H9 (cell line): ENCODE measurements at regions not wholly inside any gene's neighbourhood (a gene's known extent, or its start where the extent isn't known, plus 50 kb on each side); places are given as distances from the start of the nearest gene placed in this dataset.

Experiments
- DNase-seq: peaks from one replicate; pipeline ENCODE4 v3.0.0-alpha.2; 2017
- H2AFZ ChIP-seq: one replicate; pipeline ENCODE4 v1.6.1; 2013; ENCODE audit warnings: mild to moderate bottlenecking, low read length, control low read depth, moderate library complexity
- H2AK5ac ChIP-seq: 2 replicates; pipeline ENCODE4 v1.6.1; 2013; ENCODE audit warnings: low read length, control low read depth, mixed read lengths; ENCODE audit not compliant: insufficient read length
- H2BK120ac ChIP-seq: one replicate; pipeline ENCODE4 v1.6.1; 2013; ENCODE audit warnings: low read depth, mild to moderate bottlenecking, low read length, control low read depth, inconsistent platforms; ENCODE audit not compliant: poor library complexity, severe bottlenecking
- H2BK12ac ChIP-seq: 2 replicates; pipeline ENCODE4 v1.6.1; 2013; ENCODE audit warnings: low read length, control low read depth, mixed read lengths, low read depth; ENCODE audit not compliant: insufficient read length
- H2BK15ac ChIP-seq: 2 replicates; pipeline ENCODE4 v1.6.1; 2013; ENCODE audit warnings: low read depth, low read length, control low read depth
- H2BK20ac ChIP-seq: one replicate; pipeline ENCODE4 v1.6.1; 2013; ENCODE audit warnings: low read depth, mild to moderate bottlenecking, low read length, control low read depth, inconsistent platforms; ENCODE audit not compliant: poor library complexity, severe bottlenecking
- H2BK5ac ChIP-seq: 2 replicates; pipeline ENCODE4 v1.6.1; 2013; ENCODE audit warnings: low read length, control low read depth, mixed read lengths; ENCODE audit not compliant: insufficient read length
- H3K14ac ChIP-seq: 2 replicates; pipeline ENCODE4 v1.6.1; 2013; ENCODE audit warnings: low read length, control low read depth; ENCODE audit not compliant: insufficient read depth
- H3K18ac ChIP-seq: 2 replicates; pipeline ENCODE4 v1.6.1; 2013; ENCODE audit warnings: low read depth, mild to moderate bottlenecking, mixed read lengths, low read length, control low read depth; ENCODE audit not compliant: insufficient read length
- H3K23ac ChIP-seq: 2 replicates; pipeline ENCODE4 v1.6.1; 2013; ENCODE audit warnings: low read length, control low read depth, mixed read lengths, low read depth; ENCODE audit not compliant: insufficient read length
- H3K23me2 ChIP-seq: 2 replicates; pipeline ENCODE4 v1.6.1; 2013; ENCODE audit warnings: low read depth, mild to moderate bottlenecking, mixed read lengths, low read length, control low read depth; ENCODE audit not compliant: insufficient read length, poor library complexity, severe bottlenecking
- H3K27ac ChIP-seq: 2 replicates; pipeline ENCODE4 v1.5.1; 2013; ENCODE audit warnings: low read length, control low read depth, mixed read lengths, low read depth; ENCODE audit not compliant: insufficient read length
- H3K27me3 ChIP-seq: 2 replicates; pipeline ENCODE4 v1.6.1; 2013; ENCODE audit warnings: low read length, control low read depth, inconsistent platforms; ENCODE audit not compliant: insufficient read depth
- H3K4ac ChIP-seq: 2 replicates; pipeline ENCODE4 v1.6.1; 2013; ENCODE audit warnings: low read depth, mild to moderate bottlenecking, control low read depth, inconsistent platforms, low read length, moderate library complexity
- H3K4me1 ChIP-seq: 2 replicates; pipeline ENCODE4 v1.6.1; 2013; ENCODE audit warnings: low read length, control low read depth, inconsistent platforms; ENCODE audit not compliant: insufficient read depth
- H3K4me2 ChIP-seq: 2 replicates; pipeline ENCODE4 v1.6.1; 2013; ENCODE audit warnings: low read length, control low read depth, mixed read lengths; ENCODE audit not compliant: insufficient read length, insufficient read depth
- H3K56ac ChIP-seq: 2 replicates; pipeline ENCODE4 v1.6.1; 2013; ENCODE audit warnings: low read depth, mild to moderate bottlenecking, mixed read lengths, low read length, control low read depth; ENCODE audit not compliant: insufficient read length
- H3K79me1 ChIP-seq: 2 replicates; pipeline ENCODE4 v1.6.1; 2013; ENCODE audit warnings: low read depth, mild to moderate bottlenecking, moderate library complexity, low read length, control low read depth, inconsistent platforms; ENCODE audit not compliant: insufficient read depth, poor library complexity, severe bottlenecking
- H3K79me2 ChIP-seq: 2 replicates; pipeline ENCODE4 v1.6.1; 2013; ENCODE audit warnings: low read length, control low read depth, inconsistent platforms; ENCODE audit not compliant: insufficient read depth
- H3K9ac ChIP-seq: 2 replicates; pipeline ENCODE4 v1.6.1; 2013; ENCODE audit warnings: low read length, control low read depth, mixed read lengths; ENCODE audit not compliant: insufficient read length; ENCODE audit errors: extremely low read depth
- H3K9me3 ChIP-seq: one replicate; pipeline ENCODE4 v1.6.1; 2013; ENCODE audit warnings: low read depth, low read length, inconsistent platforms; ENCODE audit not compliant: control insufficient read depth
- H3T11ph ChIP-seq: one replicate; pipeline ENCODE4 v1.6.1; 2013; ENCODE audit warnings: mild to moderate bottlenecking, low read length, control low read depth, inconsistent platforms
- H4K20me1 ChIP-seq: one replicate; pipeline ENCODE4 v1.6.1; 2013; ENCODE audit not compliant: control insufficient read depth, insufficient read length, insufficient read depth
- H4K5ac ChIP-seq: 2 replicates; pipeline ENCODE4 v1.6.1; 2013; ENCODE audit warnings: low read depth, mild to moderate bottlenecking, mixed read lengths, low read length, control low read depth; ENCODE audit not compliant: insufficient read length
- H4K8ac ChIP-seq: replicated peaks from 2 replicates; pipeline ENCODE4 v1.6.1; 2013; ENCODE audit warnings: low read length, control low read depth, mixed read lengths, low read depth; ENCODE audit not compliant: insufficient read length
- H4K91ac ChIP-seq: 2 replicates; pipeline ENCODE4 v1.6.1; 2013; ENCODE audit warnings: low read depth, mild to moderate bottlenecking, moderate library complexity, mixed read lengths, low read length, control low read depth; ENCODE audit not compliant: insufficient read length
- H3K27ac Mint-ChIP-seq, 3 experiments: 2 replicates in 2 of 3; 3 replicates in 1 of 3; pipeline ENCODE4 v1.8.0; 2020 to 2021; ENCODE audit warnings: mixed read lengths in 3 of 3, mild to moderate bottlenecking in 1 of 3, moderate library complexity in 1 of 3
- H3K27me3 Mint-ChIP-seq: 2 replicates; pipeline ENCODE4 v1.8.0; 2021; ENCODE audit warnings: low read depth, mild to moderate bottlenecking, moderate library complexity, mixed read lengths
- H3K36me3 Mint-ChIP-seq, 3 experiments: 2 replicates in 2 of 3; 3 replicates in 1 of 3; pipeline ENCODE4 v1.8.0; 2020 to 2021; ENCODE audit warnings: low read depth in 3 of 3, mixed read lengths in 3 of 3; ENCODE audit not compliant: insufficient read depth in 1 of 3
- H3K4me1 Mint-ChIP-seq, 2 experiments: 2 replicates each; pipeline ENCODE4 v1.8.0; 2020; ENCODE audit warnings: mixed read lengths in 2 of 2
- H3K4me3 Mint-ChIP-seq, 2 experiments: 2 replicates in 1 of 2; 3 replicates in 1 of 2; pipeline ENCODE4 v1.8.0; 2020 to 2021; ENCODE audit warnings: mild to moderate bottlenecking in 2 of 2, mixed read lengths in 2 of 2, moderate library complexity in 1 of 2
- H3K9me3 Mint-ChIP-seq, 2 experiments: 2 replicates in 1 of 2; 3 replicates in 1 of 2; pipeline ENCODE4 v1.8.0; 2020; ENCODE audit warnings: mild to moderate bottlenecking in 2 of 2, mixed read lengths in 2 of 2, moderate library complexity in 1 of 2
- CTCF ChIP-seq: fragments of 200-600 bp; sonication (generic); conservative IDR thresholded peaks from 3 replicates; pipeline ENCODE4 v1.8.0; 2021; ENCODE audit warnings: antibody characterized with exemption, mild to moderate bottlenecking
- WGBS: extraction: QIAGEN DNeasy Blood & Tissue Kit; methylation state at CpG from one replicate; pipeline ENCODE4 v1.1.7; 2013; ENCODE audit warnings: missing lambda C conversion rate, low lambda C conversion rate, mixed read lengths; ENCODE audit not compliant: insufficient read length; ENCODE audit errors: extremely low coverage; 5-methylcytosine and 5-hydroxymethylcytosine counted together

- no peak overlapping the region for H2AK5ac ChIP-seq
- no peaks in the 10 kb centered on the region; a peak in 1 of 7 replicates for H3K36me3 Mint-ChIP-seq
These were observed 1500.4 kb upstream of the MIR17HG start for GRCh38 chr13:89846926-89847585.

More at GRCh38 chr13:89846926-89847585, 1500.4 kb upstream of the MIR17HG start:
- H3K9ac ChIP-seq = no peak overlapping the region
- H3K14ac ChIP-seq = no peak overlapping the region
- H3T11ph ChIP-seq = no peak overlapping the region
- no peak overlapping the region for H4K91ac ChIP-seq
- DNase-seq = no peak
- no peaks in the 10 kb centered on the region for H3K79me1 ChIP-seq
- H3K18ac ChIP-seq = no peak overlapping the region
- no peaks in the 10 kb centered on the region for H3K4me1 ChIP-seq
- no peaks in the 10 kb centered on the region for H3K79me2 ChIP-seq
- H3K27me3 Mint-ChIP-seq = no peaks in the 10 kb centered on the region
- no CpG with 5 or more reads among the region's 4 CpGs for WGBS
- no peaks in the 10 kb centered on the region for H4K20me1 ChIP-seq
- no peak for TF ChIP-seq CTCF
- no peak overlapping the region for H3K23ac ChIP-seq
- H3K4ac ChIP-seq = no peak overlapping the region
- H3K27me3 ChIP-seq = no peaks in the 10 kb centered on the region
- H2BK12ac ChIP-seq = no peak overlapping the region
- no peak overlapping the region for H2BK15ac ChIP-seq
- H3K9me3 Mint-ChIP-seq = no peaks in the 10 kb centered on the region; a peak in 1 of 5 replicates
- no peaks in the 10 kb centered on the region for H3K4me1 Mint-ChIP-seq
- no peak overlapping the region for H2BK20ac ChIP-seq
- H3K27ac ChIP-seq = no peak overlapping the region
- H3K9me3 ChIP-seq = no peaks in the 10 kb centered on the region
- H2BK120ac ChIP-seq = no peak overlapping the region
- H3K56ac ChIP-seq = no peak overlapping the region
- no peak overlapping the region for H4K8ac ChIP-seq
- no peaks in the 10 kb centered on the region for H3K23me2 ChIP-seq
- no peak overlapping the region for H3K4me3 Mint-ChIP-seq
- no peak overlapping the region for H2BK5ac ChIP-seq
- H2AFZ ChIP-seq = no peak overlapping the region
- H3K4me2 ChIP-seq = no peak overlapping the region
- no peak overlapping the region for H4K5ac ChIP-seq
- no peak overlapping the region for H3K27ac Mint-ChIP-seq
